Mesenchymal stem cell (in vitro differentiated cells and primary cell): ENCODE measurements at regions not wholly inside any gene's neighbourhood (a gene's known extent, or its start where the extent isn't known, plus 50 kb on each side); places are given as distances from the start of the nearest gene placed in this dataset.
A peak's percentile ranks its signal among the peaks of the same experiment; 100 is the strongest.

ENCODE experiments used
- DNase-seq: peaks from one replicate; pipeline ENCODE4 v3.0.0-alpha.2; 2013
- H2AFZ ChIP-seq: one replicate; pipeline ENCODE4 v1.6.1; 2013; ENCODE audit warnings: low read depth, mild to moderate bottlenecking, control low read depth, inconsistent platforms, low read length, moderate library complexity
- H2AK5ac ChIP-seq: 2 replicates; pipeline ENCODE4 v1.6.1; 2013; ENCODE audit warnings: low read length, moderate library complexity, mild to moderate bottlenecking, inconsistent platforms; ENCODE audit not compliant: severe bottlenecking
- H2BK120ac ChIP-seq: one replicate; pipeline ENCODE4 v1.6.1; 2013; ENCODE audit warnings: low read depth, mild to moderate bottlenecking, inconsistent platforms, low read length, moderate library complexity
- H2BK12ac ChIP-seq, 2 experiments: one replicate each; pipeline ENCODE4 v1.6.1; 2013; ENCODE audit warnings: inconsistent platforms in 2 of 2, low read length in 2 of 2, mild to moderate bottlenecking in 2 of 2, moderate library complexity in 2 of 2, control low read depth in 1 of 2
- H2BK15ac ChIP-seq: one replicate; pipeline ENCODE4 v1.6.1; 2013; ENCODE audit warnings: mild to moderate bottlenecking, low read depth, inconsistent platforms; ENCODE audit not compliant: poor library complexity, severe bottlenecking
- H2BK5ac ChIP-seq: 2 replicates; pipeline ENCODE4 v1.6.1; 2013; ENCODE audit warnings: low read depth, mild to moderate bottlenecking, low read length, control low read depth, inconsistent platforms; ENCODE audit not compliant: poor library complexity, severe bottlenecking
- H3K14ac ChIP-seq, 2 experiments: one replicate each; pipeline ENCODE4 v1.6.1; 2013; ENCODE audit warnings: inconsistent platforms in 2 of 2, low read length in 2 of 2, control low read depth in 1 of 2, mild to moderate bottlenecking in 1 of 2, moderate library complexity in 1 of 2
- H3K18ac ChIP-seq, 2 experiments: one replicate each; pipeline ENCODE4 v1.6.1; 2013; ENCODE audit warnings: inconsistent platforms in 2 of 2, low read length in 2 of 2, control low read depth in 1 of 2, low read depth in 1 of 2, mild to moderate bottlenecking in 1 of 2
- H3K23ac ChIP-seq, 2 experiments: one replicate each; pipeline ENCODE4 v1.6.1; 2013; ENCODE audit warnings: inconsistent platforms in 2 of 2, low read length in 2 of 2, mild to moderate bottlenecking in 2 of 2, moderate library complexity in 2 of 2, control low read depth in 1 of 2
- H3K27ac ChIP-seq: 2 replicates; pipeline ENCODE4 v1.5.1; 2013; ENCODE audit warnings: mild to moderate bottlenecking, moderate library complexity, low read length, control low read depth, inconsistent platforms; ENCODE audit not compliant: poor library complexity, severe bottlenecking
- H3K27me3 ChIP-seq, 2 experiments: 2 replicates each; pipeline versions ENCODE4 v1.6.1 to v1.7.0; 2013; ENCODE audit warnings: low read length in 2 of 2, mild to moderate bottlenecking in 2 of 2, moderate library complexity in 2 of 2, control low read depth in 1 of 2, inconsistent platforms in 1 of 2; ENCODE audit not compliant: control insufficient read depth in 1 of 2, insufficient read depth in 1 of 2
- H3K36me3 ChIP-seq, 2 experiments: 2 replicates each; pipeline versions ENCODE4 v1.6.1 to v1.7.0; 2013; ENCODE audit warnings: low read length in 2 of 2, control low read depth in 1 of 2, inconsistent platforms in 1 of 2, low read depth in 1 of 2, mild to moderate bottlenecking in 1 of 2; ENCODE audit not compliant: insufficient read depth in 2 of 2, control insufficient read depth in 1 of 2
- H3K4ac ChIP-seq, 2 experiments: one replicate each; pipeline ENCODE4 v1.6.1; 2013; ENCODE audit warnings: inconsistent platforms in 2 of 2, low read length in 2 of 2, mild to moderate bottlenecking in 2 of 2, moderate library complexity in 2 of 2, control low read depth in 1 of 2, low read depth in 1 of 2
- H3K4me1 ChIP-seq: 2 replicates; pipeline ENCODE4 v1.6.1; 2013; ENCODE audit warnings: low read depth, low read length, control low read depth; ENCODE audit not compliant: control insufficient read depth, insufficient read depth
- H3K4me2 ChIP-seq: 2 replicates; pipeline ENCODE4 v1.6.1; 2013; ENCODE audit warnings: low read length, mild to moderate bottlenecking, inconsistent platforms; ENCODE audit not compliant: poor library complexity, severe bottlenecking
- H3K4me3 ChIP-seq, 2 experiments: 2 replicates each; pipeline versions ENCODE4 v1.5.1 to v1.7.0; 2013; ENCODE audit warnings: low read length in 2 of 2, mild to moderate bottlenecking in 2 of 2, control low read depth in 1 of 2, low read depth in 1 of 2; ENCODE audit not compliant: insufficient read depth in 1 of 2
- H3K79me1 ChIP-seq: replicated peaks from 2 replicates; pipeline ENCODE4 v1.6.1; 2013; ENCODE audit warnings: mild to moderate bottlenecking, control low read depth, low read length, inconsistent platforms; ENCODE audit not compliant: poor library complexity, severe bottlenecking
- H3K9ac ChIP-seq: 2 replicates; pipeline ENCODE4 v1.7.0; 2013; ENCODE audit warnings: mild to moderate bottlenecking, low read length, moderate library complexity
- H3K9me3 ChIP-seq: 2 replicates; pipeline ENCODE4 v1.7.0; 2013; ENCODE audit warnings: mild to moderate bottlenecking, low read length; ENCODE audit not compliant: control insufficient read depth
- H4K8ac ChIP-seq: one replicate; pipeline ENCODE4 v1.6.1; 2013; ENCODE audit warnings: inconsistent platforms, mild to moderate bottlenecking, low read length, moderate library complexity
- H4K91ac ChIP-seq: one replicate; pipeline ENCODE4 v1.6.1; 2013; ENCODE audit warnings: mild to moderate bottlenecking, low read length, inconsistent platforms
- WGBS: methylation state at CpG from one replicate; pipeline ENCODE4 v1.1.7; 2013; ENCODE audit warnings: mixed read lengths; 5-methylcytosine and 5-hydroxymethylcytosine counted together

DNA sequence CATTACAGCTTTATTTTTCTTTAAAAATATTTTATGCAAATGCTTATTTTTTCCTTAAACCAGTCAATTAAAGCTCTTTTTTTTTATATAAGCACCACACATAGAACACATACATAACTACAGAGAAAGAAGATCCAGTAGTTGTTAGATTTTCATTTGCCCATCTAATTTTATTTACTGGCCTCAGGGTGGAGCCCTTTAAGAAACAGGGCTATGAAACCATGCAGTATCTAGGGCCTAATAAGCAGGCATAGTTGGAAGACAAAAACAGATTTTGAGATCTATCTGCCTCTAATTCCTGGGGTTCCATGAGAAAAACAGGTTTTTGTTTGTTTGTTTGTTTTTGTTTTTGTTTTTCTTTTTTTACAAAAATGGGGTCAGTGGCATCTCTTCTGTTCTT is 120.6 kb downstream of the BCHE start:
- Histone ChIP-seq H2BK5ac (no peak overlapping the region), H3K27me3 (no peaks in the 10 kb centered on the region), H3K9ac (no peak overlapping the region), H3K4me3 (no peak overlapping the region), H3K18ac (no peak overlapping the region), H2BK15ac (no peak overlapping the region), H3K4me1 (no peaks in the 10 kb centered on the region), H4K91ac (no peak overlapping the region), H4K8ac (no peak overlapping the region), H3K4me2 (no peak overlapping the region), H2BK12ac (no peak overlapping the region), H2AK5ac (no peak overlapping the region), H2AFZ (no peak overlapping the region), H3K79me1 (no peaks in the 10 kb centered on the region), H3K23ac (no peak overlapping the region), H3K14ac (no peak overlapping the region), H3K9me3 (peaks cover 4% of the 10 kb centered on the region), H3K27ac (no peak overlapping the region), H3K36me3 (no peaks in the 10 kb centered on the region), H2BK120ac (no peak overlapping the region), H3K4ac (no peak overlapping the region)
- no peak for DNase-seq

DNA sequence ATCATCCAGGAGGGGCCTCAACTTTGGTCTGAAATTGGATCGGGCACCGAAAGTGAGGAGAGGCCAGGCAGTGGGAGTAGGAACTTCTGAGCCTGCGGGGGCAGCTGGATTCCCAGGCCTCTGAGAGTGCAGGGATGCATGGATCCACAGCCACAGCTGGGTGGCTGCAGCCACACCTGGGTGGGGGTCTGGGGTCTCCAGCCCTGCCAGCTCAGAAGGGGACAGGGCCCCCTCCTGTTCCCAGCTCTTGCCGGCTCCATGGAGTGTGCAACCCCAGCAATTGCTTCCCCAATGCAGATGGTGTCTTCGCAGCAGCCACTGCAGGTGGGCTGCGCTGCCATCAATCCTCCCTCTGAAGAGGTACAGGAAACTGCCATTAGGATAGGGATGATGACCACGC is 123.7 kb downstream of the BCHE start:
- H3K4me1 ChIP-seq: no peaks in the 10 kb centered on the region
- no peak overlapping the region for H4K91ac ChIP-seq
- no peak overlapping the region for H2BK5ac ChIP-seq
- H3K27ac ChIP-seq: no peak overlapping the region
- no peak overlapping the region for H2BK120ac ChIP-seq
- DNase-seq: no peak
- H2BK15ac ChIP-seq: no peak overlapping the region
- no peak overlapping the region for H2AFZ ChIP-seq
- peak overlapping the region in 1 of 2 experiments; percentile 6 for H3K23ac ChIP-seq
- no peak overlapping the region for H3K9ac ChIP-seq
- H3K4me3 ChIP-seq: no peak overlapping the region
- 98% methylated on average over 7 of the region's 7 CpGs for WGBS
- no peaks in the 10 kb centered on the region for H3K79me1 ChIP-seq
- no peaks in the 10 kb centered on the region for H3K36me3 ChIP-seq
- no peak overlapping the region for H2BK12ac ChIP-seq
- H3K9me3 ChIP-seq: peaks cover 4% of the 10 kb centered on the region
- H3K14ac ChIP-seq: no peak overlapping the region
- no peak overlapping the region for H2AK5ac ChIP-seq
- H3K27me3 ChIP-seq: no peaks in the 10 kb centered on the region
- no peak overlapping the region for H3K4ac ChIP-seq
- no peak overlapping the region for H3K18ac ChIP-seq
- no peak overlapping the region for H4K8ac ChIP-seq
- H3K4me2 ChIP-seq: no peak overlapping the region

- no peak overlapping the region for H3K4me3 ChIP-seq
- H2BK120ac ChIP-seq: no peak overlapping the region
- H4K8ac ChIP-seq: no peak overlapping the region
- no peak overlapping the region for H3K9ac ChIP-seq
- no peaks in the 10 kb centered on the region for H3K79me1 ChIP-seq
- H2BK5ac ChIP-seq: no peak overlapping the region
- H2AFZ ChIP-seq: no peak overlapping the region
- H3K36me3 ChIP-seq: no peaks in the 10 kb centered on the region
- H4K91ac ChIP-seq: no peak overlapping the region
- no peaks in the 10 kb centered on the region for H3K9me3 ChIP-seq
- 98% methylated on average over 8 of the region's 8 CpGs for WGBS
- H3K14ac ChIP-seq: no peak overlapping the region
- no peak overlapping the region for H3K4me2 ChIP-seq
- peak overlapping the region; percentile 33 for H2BK15ac ChIP-seq
- no peak overlapping the region for H2BK12ac ChIP-seq
- no peak overlapping the region for H3K18ac ChIP-seq
- H2AK5ac ChIP-seq: no peak overlapping the region
- no peak overlapping the region for H3K23ac ChIP-seq
- H3K27ac ChIP-seq: no peak overlapping the region
- H3K4ac ChIP-seq: peak overlapping the region in 1 of 2 experiments; percentile 5
- H3K4me1 ChIP-seq: no peaks in the 10 kb centered on the region
- no peaks in the 10 kb centered on the region for H3K27me3 ChIP-seq
- no peak for DNase-seq
Measured at GRCh38 chr3:165712382-165712781, 124.8 kb downstream of the BCHE start.

GRCh38 chr3:165697910-165698309 is 139.3 kb downstream of the BCHE start:
- Histone ChIP-seq H3K79me1 (no peaks in the 10 kb centered on the region), H3K9me3 (no peaks in the 10 kb centered on the region), H3K9ac (no peak overlapping the region), H3K27ac (no peak overlapping the region), H3K23ac (no peak overlapping the region), H2AFZ (no peak overlapping the region), H3K4me2 (no peak overlapping the region), H2BK15ac (no peak overlapping the region), H4K8ac (no peak overlapping the region), H2AK5ac (no peak overlapping the region), H3K27me3 (no peaks in the 10 kb centered on the region), H3K36me3 (no peaks in the 10 kb centered on the region), H3K4ac (no peak overlapping the region), H3K18ac (no peak overlapping the region), H2BK5ac (no peak overlapping the region), H2BK120ac (no peak overlapping the region), H2BK12ac (no peak overlapping the region), H4K91ac (no peak overlapping the region), H3K4me1 (peaks cover 1% of the 10 kb centered on the region), H3K14ac (no peak overlapping the region), H3K4me3 (no peak overlapping the region)
- 94% methylated on average over 1 of the region's 2 CpGs for WGBS
- no peak for DNase-seq
